ENCODE measurements at regions not wholly inside any gene's neighbourhood (a gene's known extent, or its start where the extent isn't known, plus 50 kb on each side); places are given as distances from the start of the nearest gene placed in this dataset.

GRCh38 chr18:78741381-78742217, 238.0 kb upstream of the SALL3 start:
- no peak for DNase-seq

- no peak for DNase-seq
Observed at GRCh38 chr18:78742218-78742745, 237.3 kb upstream of the SALL3 start.

- DNase-seq = no peak
Observed at GRCh38 chr18:78743078-78743477, 236.5 kb upstream of the SALL3 start.

GRCh38 chr18:78751664-78752063, 228.0 kb upstream of the SALL3 start:
- no peak for DNase-seq

- DNase-seq = no peak
Observed at GRCh38 chr18:78753240-78753639, 226.4 kb upstream of the SALL3 start.

- no peak for DNase-seq
Observed at GRCh38 chr18:78754311-78755043, 225.1 kb upstream of the SALL3 start.

- no peak for DNase-seq
Observed at GRCh38 chr18:78757014-78757413, 222.6 kb upstream of the SALL3 start.

- DNase-seq = no peak
Observed at GRCh38 chr18:78758496-78758895, 221.1 kb upstream of the SALL3 start.

- no peak for DNase-seq
Observed at GRCh38 chr18:78762753-78763152, 216.9 kb upstream of the SALL3 start.

- no peak for DNase-seq
Observed at GRCh38 chr18:78764544-78764943, 215.1 kb upstream of the SALL3 start.

GRCh38 chr18:78765142-78765541, 214.5 kb upstream of the SALL3 start:
- no peak for DNase-seq

GRCh38 chr18:78765637-78766281, 213.9 kb upstream of the SALL3 start:
- DNase-seq = no peak

GRCh38 chr18:78766651-78767533, 212.7 kb upstream of the SALL3 start:
- no peak for DNase-seq

GRCh38 chr18:78767648-78768071, 212.0 kb upstream of the SALL3 start:
- DNase-seq = no peak

GRCh38 chr18:78768221-78768620, 211.4 kb upstream of the SALL3 start:
- DNase-seq = no peak

GRCh38 chr18:78768656-78769501, 210.7 kb upstream of the SALL3 start:
- DNase-seq = no peak

GRCh38 chr18:78769502-78770105, 210.0 kb upstream of the SALL3 start:
- DNase-seq = no peak

GRCh38 chr18:78770139-78770822, 209.3 kb upstream of the SALL3 start:
- no peak for DNase-seq

GRCh38 chr18:78770823-78771139, 208.8 kb upstream of the SALL3 start:
- DNase-seq = no peak

All from activated T-cell treated with anti-CD3 and anti-CD28 coated beads, Interleukin-2, amount 50 U/mL, for 1 hour (primary cell).